ENCODE measurements at regions not wholly inside any gene's neighbourhood (a gene's known extent, or its start where the extent isn't known, plus 50 kb on each side); places are given as distances from the start of the nearest gene placed in this dataset.

GRCh38 chr12:127268706-127269425 lies 998.1 kb upstream of the TMEM132C start:
- DNase-seq (ENCODE audit: low read depth): no peak

- DNase-seq (ENCODE audit: low read depth): no peak
Observed at GRCh38 chr12:127270193-127270592, 996.8 kb upstream of the TMEM132C start.

DNA sequence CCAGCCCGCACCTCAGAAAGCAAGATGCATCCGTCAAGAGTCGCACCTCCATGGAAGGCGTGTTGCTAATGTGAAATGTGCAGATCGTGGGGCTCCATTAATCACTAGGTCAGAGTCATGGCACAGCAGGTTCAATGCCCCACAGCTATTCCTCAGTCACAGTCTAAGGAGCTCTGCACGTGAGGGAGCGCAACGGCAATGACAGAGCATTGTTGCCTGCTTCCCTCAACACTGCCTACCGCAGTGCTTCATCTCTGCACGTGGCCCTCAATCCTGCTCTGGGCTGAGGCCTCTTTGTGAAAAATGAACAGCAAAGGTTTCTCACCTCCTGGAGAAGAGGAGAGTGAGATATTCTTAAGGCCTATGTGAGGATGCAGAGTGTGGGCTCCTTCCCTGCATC lies 995.2 kb upstream of the TMEM132C start:
- no peak for DNase-seq (ENCODE audit: low read depth)

DNA sequence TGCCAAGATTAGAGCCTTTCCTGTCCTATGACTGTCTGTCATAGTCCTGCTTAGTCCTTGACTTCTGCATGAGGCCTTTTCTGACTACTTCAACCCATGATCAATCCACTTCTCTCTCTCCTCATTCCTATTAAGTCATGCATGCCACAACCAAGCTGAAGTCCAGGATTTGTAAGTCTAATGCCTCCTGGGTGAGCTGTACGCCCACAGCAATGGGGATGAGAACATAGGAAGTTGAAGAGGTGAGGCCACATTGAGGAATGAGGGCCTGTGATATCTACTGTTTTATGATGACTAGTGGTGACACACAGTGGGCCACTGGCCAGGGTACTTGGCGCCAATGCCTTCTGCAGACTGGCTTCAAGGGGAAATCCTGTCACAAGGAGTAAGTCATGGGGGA lies 994.1 kb upstream of the TMEM132C start:
- DNase-seq (ENCODE audit: low read depth): no peak

DNA sequence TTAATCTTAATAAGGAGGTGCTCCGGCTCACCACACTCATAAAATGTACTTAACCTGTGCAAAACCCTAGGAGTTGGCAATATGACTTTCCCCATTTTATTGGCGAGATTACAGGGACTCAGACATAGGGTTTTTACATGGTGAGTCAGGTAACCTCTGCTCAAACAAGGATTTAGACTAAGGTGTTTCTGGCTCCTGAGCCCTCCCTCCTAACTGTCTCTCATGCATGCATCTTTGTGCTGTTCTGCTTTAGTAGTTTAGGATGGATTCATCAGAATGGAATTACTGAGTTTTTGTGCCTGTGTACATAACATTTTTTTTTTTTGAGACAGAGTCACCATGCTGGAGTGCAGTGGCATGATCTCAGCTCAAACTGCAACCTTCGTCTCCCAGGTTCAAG lies 993.3 kb upstream of the TMEM132C start:
- no peak for DNase-seq (ENCODE audit: low read depth)

GRCh38 chr12:127275416-127275815 lies 991.6 kb upstream of the TMEM132C start:
- no peak for DNase-seq (ENCODE audit: low read depth)

DNA sequence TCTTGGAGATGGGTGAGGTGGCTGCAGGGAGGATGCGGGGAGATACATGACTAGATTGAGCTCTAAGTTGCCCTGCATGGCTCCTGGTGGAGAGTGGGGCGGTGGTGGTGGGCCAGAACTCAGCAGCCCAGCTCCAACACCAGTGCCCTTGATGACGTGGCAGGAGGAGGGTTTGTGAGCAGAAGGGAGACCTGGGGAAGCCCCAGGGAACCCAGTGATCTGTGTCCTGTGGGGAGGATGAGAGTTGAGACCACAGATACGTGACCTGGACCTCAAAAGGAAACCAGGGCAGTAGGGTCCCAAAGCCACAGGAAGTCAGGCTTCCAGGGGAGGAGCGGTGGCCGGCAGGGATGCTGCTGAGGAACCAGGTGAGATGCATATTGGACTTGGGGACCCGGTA lies 989.1 kb upstream of the TMEM132C start:
- DNase-seq (ENCODE audit: low read depth): no peak

- DNase-seq (ENCODE audit: low read depth): no peak
Observed at GRCh38 chr12:127278351-127278750, 988.6 kb upstream of the TMEM132C start.

- peak; percentile 52 for DNase-seq (ENCODE audit: low read depth)
Observed at GRCh38 chr12:127280393-127281275, 986.3 kb upstream of the TMEM132C start.

GRCh38 chr12:127282786-127283565 lies 984.0 kb upstream of the TMEM132C start:
- no peak for DNase-seq (ENCODE audit: low read depth)

DNA sequence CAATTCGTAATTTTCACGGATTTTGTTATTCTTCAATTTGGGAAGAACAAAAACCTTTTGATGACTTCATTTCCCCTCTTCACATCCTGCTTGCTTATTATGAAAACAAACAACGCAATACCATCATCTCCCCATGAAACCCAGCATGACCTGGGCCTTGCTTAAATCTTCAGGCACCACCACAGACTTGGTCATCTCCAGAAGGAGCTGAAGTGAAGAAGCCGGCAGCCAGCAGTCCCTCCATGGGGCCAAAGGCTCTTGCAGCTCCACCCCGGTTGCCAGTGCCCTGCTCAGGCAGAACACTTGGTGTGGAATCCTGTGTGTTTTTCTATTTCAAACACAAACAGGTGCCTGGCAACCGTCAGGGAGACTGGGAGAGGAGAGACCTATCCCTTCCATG lies 982.9 kb upstream of the TMEM132C start:
- no peak for DNase-seq (ENCODE audit: low read depth)

GRCh38 chr12:127284870-127285431 lies 982.0 kb upstream of the TMEM132C start:
- no peak for DNase-seq (ENCODE audit: low read depth)

- no peak for DNase-seq (ENCODE audit: low read depth)
Observed at GRCh38 chr12:127286281-127286680, 980.7 kb upstream of the TMEM132C start.

GRCh38 chr12:127287256-127287655 lies 979.7 kb upstream of the TMEM132C start:
- no peak for DNase-seq (ENCODE audit: low read depth)

- no peak for DNase-seq (ENCODE audit: low read depth)
Observed at GRCh38 chr12:127290251-127290650, 976.7 kb upstream of the TMEM132C start.

- DNase-seq (ENCODE audit: low read depth): no peak
Observed at GRCh38 chr12:127292736-127293135, 974.2 kb upstream of the TMEM132C start.

- DNase-seq (ENCODE audit: low read depth): peak; percentile 13
Observed at GRCh38 chr12:127293507-127294310, 973.3 kb upstream of the TMEM132C start.

DNA sequence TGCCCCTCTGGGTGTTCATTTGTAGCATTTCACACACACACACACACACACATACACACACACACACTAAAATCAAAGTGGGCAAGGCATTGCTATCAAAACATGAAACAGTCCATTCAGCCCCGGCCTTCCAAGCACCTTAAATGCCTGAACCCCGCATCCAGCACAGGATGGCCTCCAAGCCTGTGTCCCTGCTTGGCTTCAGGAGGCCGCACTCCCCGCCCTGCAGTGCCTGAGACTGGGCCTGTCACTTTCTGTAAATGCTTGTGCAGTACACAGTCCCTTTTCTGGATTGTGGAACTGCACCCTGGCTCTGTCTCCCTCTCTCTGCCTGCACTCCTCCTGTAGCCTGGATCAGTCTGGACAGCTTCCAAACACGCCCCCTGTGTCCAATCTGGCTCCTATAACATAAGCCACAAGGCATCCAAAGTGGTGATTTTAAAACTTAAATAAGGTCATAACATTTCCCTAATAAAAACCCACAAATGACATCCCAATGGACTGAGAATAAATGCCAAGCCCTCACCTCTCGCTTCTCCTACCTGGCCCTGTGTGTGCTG lies 972.2 kb upstream of the TMEM132C start:
- DNase-seq (ENCODE audit: low read depth): no peak

- DNase-seq (ENCODE audit: low read depth): no peak
Observed at GRCh38 chr12:127295630-127296029, 971.3 kb upstream of the TMEM132C start.

DNA sequence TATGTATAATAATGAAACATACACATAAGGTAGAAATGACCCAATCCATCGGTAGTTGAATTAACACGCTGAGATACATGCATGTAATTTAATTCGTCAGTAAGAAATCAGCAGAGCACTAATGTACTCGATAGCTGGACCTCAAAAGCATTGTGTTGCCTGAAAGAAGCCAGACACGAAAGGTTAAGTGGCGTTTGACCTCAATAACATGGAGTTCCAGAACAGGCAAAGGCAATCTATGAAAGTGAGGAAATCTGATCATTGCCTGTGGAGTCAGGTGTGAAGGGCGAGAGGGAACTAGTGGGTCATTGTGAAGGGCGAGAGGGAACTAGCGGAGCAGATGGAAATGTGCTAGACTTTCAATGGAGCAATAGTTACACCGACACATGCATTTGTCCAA lies 970.4 kb upstream of the TMEM132C start:
- DNase-seq (ENCODE audit: low read depth): no peak

DNA sequence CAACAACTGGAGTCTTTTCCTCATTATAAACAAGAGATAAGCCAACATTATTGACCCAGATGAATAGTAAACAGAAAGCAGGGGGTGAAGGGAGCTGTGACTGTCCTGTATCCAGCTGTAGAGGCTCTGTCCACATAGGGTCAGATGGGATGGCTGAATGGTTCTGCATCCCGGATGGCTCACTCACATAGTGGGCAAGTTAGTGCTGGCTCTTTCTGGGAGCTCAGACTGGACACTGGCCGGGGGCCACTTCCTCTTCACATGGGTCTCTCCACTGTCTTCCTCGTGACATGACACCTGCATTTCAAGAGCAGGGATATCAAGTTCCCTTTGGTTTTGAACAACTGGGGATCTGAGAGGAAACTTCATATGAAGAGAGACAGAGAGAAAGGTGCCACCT lies 969.6 kb upstream of the TMEM132C start:
- DNase-seq (ENCODE audit: low read depth): no peak

Data from activated T-cell treated with anti-CD3 and anti-CD28 coated beads for 1 hour (primary cell).